HT-29 (cell line): ENCODE measurements at regions not wholly inside any gene's neighbourhood (a gene's known extent, or its start where the extent isn't known, plus 50 kb on each side); places are given as distances from the start of the nearest gene placed in this dataset.

ENCODE experiments used
- DNase-seq: peaks from one replicate; pipeline ENCODE4 v3.0.0-alpha.2; 2015; ENCODE audit warnings: low spot score

GRCh38 chr5:74198156-74198555 lies 442.4 kb downstream of the ENC1 start:
- DNase-seq = no peak

- DNase-seq = no peak
Measured at GRCh38 chr5:74196233-74196632, 444.3 kb downstream of the ENC1 start.

GRCh38 chr5:74194196-74194595 lies 446.3 kb downstream of the ENC1 start:
- no peak for DNase-seq

- DNase-seq = no peak
Measured at GRCh38 chr5:74192606-74193299, 447.8 kb downstream of the ENC1 start.

GRCh38 chr5:74188351-74189105 lies 452.0 kb downstream of the ENC1 start:
- DNase-seq = no peak

- no peak for DNase-seq
Measured at GRCh38 chr5:74187757-74188156, 452.8 kb downstream of the ENC1 start.

- no peak for DNase-seq
Measured at GRCh38 chr5:74186356-74187315, 453.9 kb downstream of the ENC1 start.

- no peak for DNase-seq
Measured at GRCh38 chr5:74185599-74185998, 454.9 kb downstream of the ENC1 start.

- DNase-seq = no peak
Measured at GRCh38 chr5:74184649-74185048, 455.9 kb downstream of the ENC1 start.

- no peak for DNase-seq
Measured at GRCh38 chr5:74183041-74183440, 457.5 kb downstream of the ENC1 start.

- DNase-seq = peak; percentile 49
Measured at GRCh38 chr5:74182603-74183002, 457.9 kb downstream of the ENC1 start.

GRCh38 chr5:74179701-74180100 lies 460.8 kb downstream of the ENC1 start:
- no peak for DNase-seq

- no peak for DNase-seq
Measured at GRCh38 chr5:74179179-74179578, 461.3 kb downstream of the ENC1 start.

GRCh38 chr5:74177961-74178360 lies 462.6 kb downstream of the ENC1 start:
- DNase-seq = no peak

GRCh38 chr5:74174366-74174765 lies 466.2 kb downstream of the ENC1 start:
- DNase-seq = no peak

GRCh38 chr5:74173665-74174064 lies 466.9 kb downstream of the ENC1 start:
- no peak for DNase-seq

GRCh38 chr5:74173241-74173640 lies 467.3 kb downstream of the ENC1 start:
- DNase-seq = no peak

- no peak for DNase-seq
Measured at GRCh38 chr5:74169701-74170100, 470.8 kb downstream of the ENC1 start.

- DNase-seq = no peak
Measured at GRCh38 chr5:74167930-74168315, 472.6 kb downstream of the ENC1 start.

- peak; percentile 38 for DNase-seq
Measured at GRCh38 chr5:74167206-74167929, 473.2 kb downstream of the ENC1 start.

GRCh38 chr5:74166064-74166463 lies 474.5 kb downstream of the ENC1 start:
- no peak for DNase-seq
